ENCODE measurements at regions not wholly inside any gene's neighbourhood (a gene's known extent, or its start where the extent isn't known, plus 50 kb on each side); places are given as distances from the start of the nearest gene placed in this dataset.

- DNase-seq (ENCODE audit: low read depth) = no peak
These were observed 102.8 kb upstream of the TMEM18 start for GRCh38 chr2:780002-780401.

DNA sequence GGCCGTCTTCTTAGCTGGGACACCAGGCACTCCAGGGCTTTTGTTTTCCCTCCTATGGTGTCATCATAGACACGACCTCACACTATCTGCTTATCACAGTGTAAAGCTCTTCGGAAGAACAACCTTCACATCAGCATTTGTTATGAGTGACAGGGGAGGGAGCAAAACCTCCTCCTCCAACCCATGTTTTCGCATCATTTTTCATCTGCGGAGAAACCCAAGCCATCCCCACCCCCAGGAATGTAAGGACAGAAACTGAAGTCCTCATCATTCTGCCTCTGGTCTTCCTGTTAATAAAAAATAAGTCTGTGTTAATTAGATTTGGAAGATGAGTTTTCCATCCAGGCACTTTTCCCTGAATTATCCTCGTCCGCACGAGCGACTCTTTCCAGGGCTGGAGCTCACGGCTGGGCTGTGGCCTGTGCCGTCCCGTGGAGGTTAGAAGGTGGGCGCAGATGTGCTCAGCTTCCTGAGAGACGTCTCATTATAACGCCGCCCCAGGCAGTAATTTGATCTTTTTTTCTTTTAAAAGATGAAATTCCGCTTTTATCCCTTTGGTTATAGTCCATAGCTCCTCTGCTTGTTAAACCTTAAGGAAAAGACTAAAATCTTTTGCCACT, 101.6 kb upstream of the TMEM18 start:
- no peak for TF ChIP-seq CTCF (IDR thresholded peaks at IDR 0.05; ENCODE audit: insufficient read depth, low read depth, low read length, missing control alignments)
- DNase-seq (ENCODE audit: low read depth) = no peak
- H3K4me3 ChIP-seq (ENCODE audit: low read length) = no peak overlapping the region

More at GRCh38 chr2:780002-780401, 102.8 kb upstream of the TMEM18 start:
- no peak overlapping the region for H3K4me3 ChIP-seq (ENCODE audit: low read length)
- no peak for TF ChIP-seq CTCF (IDR thresholded peaks at IDR 0.05; ENCODE audit: insufficient read depth, low read depth, low read length, missing control alignments)

GRCh38 chr2:777546-777945, 100.3 kb upstream of the TMEM18 start:
- no peak for TF ChIP-seq CTCF (IDR thresholded peaks at IDR 0.05; ENCODE audit: insufficient read depth, low read depth, low read length, missing control alignments)
- no peak for DNase-seq (ENCODE audit: low read depth)
- H3K4me3 ChIP-seq (ENCODE audit: low read length) = no peak overlapping the region

DNA sequence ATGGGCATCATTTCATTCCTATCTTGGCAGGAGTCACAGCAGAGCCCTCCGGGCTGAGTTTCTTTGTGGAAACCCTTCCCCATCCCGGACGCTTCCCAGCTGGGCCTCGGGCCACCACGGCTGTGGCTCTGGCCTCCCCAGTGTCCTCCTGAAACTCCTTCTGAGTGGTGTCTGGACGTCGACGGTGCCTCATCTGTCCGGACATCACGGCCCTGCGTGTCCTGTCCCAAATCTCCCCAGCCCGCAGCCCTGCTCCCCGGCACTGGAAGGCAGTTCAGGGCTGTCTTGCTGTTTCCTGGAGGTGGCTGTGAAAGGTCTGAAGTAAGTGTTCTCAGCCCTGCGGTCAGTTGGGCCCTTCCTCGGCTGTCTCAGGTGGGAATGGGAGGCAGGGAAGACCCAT, 99.8 kb upstream of the TMEM18 start:
- H3K4me3 ChIP-seq (ENCODE audit: low read length) = no peak overlapping the region
- DNase-seq (ENCODE audit: low read depth) = no peak
- TF ChIP-seq CTCF (IDR thresholded peaks at IDR 0.05; ENCODE audit: insufficient read depth, low read depth, low read length, missing control alignments) = no peak

GRCh38 chr2:776487-776886, 99.3 kb upstream of the TMEM18 start:
- no peak for DNase-seq (ENCODE audit: low read depth)
- TF ChIP-seq CTCF (IDR thresholded peaks at IDR 0.05; ENCODE audit: insufficient read depth, low read depth, low read length, missing control alignments) = no peak
- no peak overlapping the region for H3K4me3 ChIP-seq (ENCODE audit: low read length)

DNA sequence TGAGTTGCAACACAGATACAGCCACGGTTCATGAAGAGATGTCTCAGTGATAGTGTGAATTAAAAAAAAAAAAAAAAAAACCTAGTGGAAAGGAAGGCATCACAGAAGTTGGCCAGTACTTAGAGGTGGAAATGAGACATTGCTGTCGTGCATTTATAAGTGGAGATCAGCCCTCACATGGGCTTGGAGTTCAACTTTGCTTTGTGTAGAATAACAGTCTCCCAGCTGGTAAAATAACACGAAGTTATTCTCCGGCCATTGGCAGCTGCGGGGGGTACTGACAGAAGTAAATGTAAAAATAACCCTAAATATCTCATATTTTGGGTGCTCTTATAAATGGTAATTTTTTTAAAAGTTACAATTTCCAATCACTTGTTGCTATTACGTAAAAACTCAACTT, 98.8 kb upstream of the TMEM18 start:
- DNase-seq (ENCODE audit: low read depth) = no peak

More for the DNA sequence above, 98.8 kb upstream of the TMEM18 start:
- H3K4me3 ChIP-seq (ENCODE audit: low read length) = no peak overlapping the region
- TF ChIP-seq CTCF (IDR thresholded peaks at IDR 0.05; ENCODE audit: insufficient read depth, low read depth, low read length, missing control alignments) = no peak

All from epithelial cell of esophagus (primary cell).